Gastroesophageal sphincter (tissue), 3 donors: ENCODE measurements at regions not wholly inside any gene's neighbourhood (a gene's known extent, or its start where the extent isn't known, plus 50 kb on each side); places are given as distances from the start of the nearest gene placed in this dataset.

Source experiments
- EP300 ChIP-seq: sonication (generic); formaldehyde crosslinking; IDR thresholded peaks from one replicate; pipeline ENCODE4 v1.6.1; 2017; ENCODE audit warnings: antibody characterized with exemption, mild to moderate bottlenecking
- POLR2A ChIP-seq, 2 donors: fragments of 450-650 bp; IDR thresholded peaks; one replicate each; pipeline ENCODE4 v1.6.1; 2017; ENCODE audit warnings: antibody characterized with exemption in 2 of 2, mild to moderate bottlenecking in 2 of 2, moderate library complexity in 1 of 2
- POLR2AphosphoS5 ChIP-seq: sonication (generic); formaldehyde crosslinking; IDR thresholded peaks from one replicate; pipeline ENCODE4 v1.6.1; 2017; ENCODE audit warnings: antibody characterized with exemption
- TF ChIP-seq, protein P1 (sequence below), 4 experiments: fragments of 200-600 bp in 2 of 4; fragments of 450-650 bp in 2 of 4; sonication (generic) in 1 of 4; IDR thresholded peaks; one replicate each; pipeline ENCODE4 v1.5.1; 2017 to 2019; ENCODE audit warnings: antibody characterized with exemption in 4 of 4, mild to moderate bottlenecking in 2 of 4, moderate library complexity in 2 of 4

DNA sequence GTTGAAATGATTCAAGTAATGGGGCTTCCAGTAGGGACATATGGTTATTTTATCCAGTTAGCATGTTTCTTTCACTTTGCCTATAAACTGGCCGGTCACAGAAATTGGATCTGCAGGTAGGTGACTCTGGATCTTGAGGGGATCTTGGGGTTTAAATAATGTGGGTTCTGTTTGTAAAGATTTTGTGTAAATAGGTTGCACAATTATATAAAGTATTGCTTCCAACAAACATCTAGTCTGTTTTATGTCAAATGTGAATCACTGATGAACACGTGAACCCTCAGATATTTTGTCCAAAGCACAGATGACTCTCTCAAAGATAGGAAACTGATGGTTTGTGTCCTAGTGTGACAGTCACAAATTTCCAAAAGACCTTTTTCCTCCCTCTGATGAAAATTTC lies 98.4 kb downstream of the ZIC5 start:
- no peak for TF ChIP-seq POLR2A (IDR thresholded peaks at IDR 0.05)
- TF ChIP-seq, protein P1, sequence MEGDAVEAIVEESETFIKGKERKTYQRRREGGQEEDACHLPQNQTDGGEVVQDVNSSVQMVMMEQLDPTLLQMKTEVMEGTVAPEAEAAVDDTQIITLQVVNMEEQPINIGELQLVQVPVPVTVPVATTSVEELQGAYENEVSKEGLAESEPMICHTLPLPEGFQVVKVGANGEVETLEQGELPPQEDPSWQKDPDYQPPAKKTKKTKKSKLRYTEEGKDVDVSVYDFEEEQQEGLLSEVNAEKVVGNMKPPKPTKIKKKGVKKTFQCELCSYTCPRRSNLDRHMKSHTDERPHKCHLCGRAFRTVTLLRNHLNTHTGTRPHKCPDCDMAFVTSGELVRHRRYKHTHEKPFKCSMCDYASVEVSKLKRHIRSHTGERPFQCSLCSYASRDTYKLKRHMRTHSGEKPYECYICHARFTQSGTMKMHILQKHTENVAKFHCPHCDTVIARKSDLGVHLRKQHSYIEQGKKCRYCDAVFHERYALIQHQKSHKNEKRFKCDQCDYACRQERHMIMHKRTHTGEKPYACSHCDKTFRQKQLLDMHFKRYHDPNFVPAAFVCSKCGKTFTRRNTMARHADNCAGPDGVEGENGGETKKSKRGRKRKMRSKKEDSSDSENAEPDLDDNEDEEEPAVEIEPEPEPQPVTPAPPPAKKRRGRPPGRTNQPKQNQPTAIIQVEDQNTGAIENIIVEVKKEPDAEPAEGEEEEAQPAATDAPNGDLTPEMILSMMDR (IDR thresholded peaks at IDR 0.05): no peak
- no peak for TF ChIP-seq POLR2AphosphoS5
- TF ChIP-seq EP300: no peak
